ENCODE measurements at regions not wholly inside any gene's neighbourhood (a gene's known extent, or its start where the extent isn't known, plus 50 kb on each side); places are given as distances from the start of the nearest gene placed in this dataset.

DNA sequence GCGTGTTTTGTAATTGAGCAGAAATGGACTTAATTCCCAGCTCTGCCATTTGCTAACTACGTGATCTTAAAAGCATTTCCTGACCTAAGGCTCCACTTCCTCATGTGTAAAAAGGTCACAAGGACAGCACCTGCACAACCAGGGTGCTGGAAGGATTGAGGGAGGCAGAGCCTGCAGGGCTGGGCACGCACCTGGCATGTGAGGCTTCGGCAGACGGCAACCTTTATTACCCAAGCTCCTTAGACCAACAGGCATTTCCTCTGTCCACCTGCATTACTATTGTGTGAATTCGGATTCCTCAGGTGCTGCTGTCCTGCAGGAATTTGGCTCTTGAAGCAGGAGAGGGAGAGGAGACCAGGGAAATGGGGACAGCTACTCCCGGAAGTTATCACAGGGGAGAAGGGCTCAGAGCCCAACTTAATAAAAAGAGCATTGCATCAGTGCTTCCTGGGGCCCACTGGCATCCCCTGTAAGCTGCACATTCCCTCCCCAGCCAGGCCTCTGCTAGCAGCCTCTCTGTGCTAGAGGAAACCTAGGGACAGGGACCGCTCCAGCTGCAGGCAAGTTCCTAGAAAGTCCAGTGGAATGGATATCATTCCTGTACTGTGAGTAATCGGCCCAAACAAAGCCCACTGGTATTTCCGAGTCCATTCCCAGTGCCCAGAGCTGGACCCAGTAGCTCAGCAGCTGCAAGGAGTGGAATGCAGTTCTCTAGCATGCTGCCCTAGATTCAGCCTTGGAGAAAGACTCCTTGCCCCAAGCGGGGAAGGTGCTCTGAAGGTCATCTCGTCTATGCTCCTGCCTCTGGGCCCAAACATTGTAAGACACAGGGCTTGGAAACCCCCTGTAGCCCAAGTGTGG, 157.1 kb upstream of the CCND2 start:
- intact Hi-C loops (cut with micrococcal nuclease): no loop called here

More for the DNA sequence above, 157.1 kb upstream of the CCND2 start:
- no peak overlapping the region for H3K4me3 ChIP-seq (replicated peaks in 1 of 2; ENCODE audit: low read depth in 1 of 2, low read length in 2 of 2)
- H3K9me3 ChIP-seq (ENCODE audit: control insufficient read depth in 1 of 2, insufficient read depth in 1 of 2, low read depth in 1 of 2, low read length in 2 of 2): no peaks in the 10 kb centered on the region
- POLR2A ChIA-PET: no interaction called here
- H3K36me3 ChIP-seq (ENCODE audit: control insufficient read depth in 1 of 2, insufficient read depth in 2 of 2, low read length in 2 of 2): no peaks in the 10 kb centered on the region
- H3K9ac ChIP-seq (ENCODE audit: low read length): no peak overlapping the region
- DNase-seq (ENCODE audit: low read depth, low spot score) (no peak), ATAC-seq (no peak)
- TF ChIP-seq CBX3 (IDR thresholded peaks at IDR 0.05; ENCODE audit: low read depth) (no peak), SIN3A (IDR thresholded peaks at IDR 0.05; ENCODE audit: low read depth) (no peak), EZH2 (IDR thresholded peaks at IDR 0.05) (no peak), SRF (IDR thresholded peaks at IDR 0.05; ENCODE audit: low read depth) (no peak), ZNF274 (IDR thresholded peaks at IDR 0.05; ENCODE audit: low read depth, low read length) (no peak), TCF7L2 (IDR thresholded peaks at IDR 0.05; ENCODE audit: borderline replicate concordance, extremely low read depth, insufficient read depth, insufficient read length) (no peak)
- TF ChIP-seq, protein P1, sequence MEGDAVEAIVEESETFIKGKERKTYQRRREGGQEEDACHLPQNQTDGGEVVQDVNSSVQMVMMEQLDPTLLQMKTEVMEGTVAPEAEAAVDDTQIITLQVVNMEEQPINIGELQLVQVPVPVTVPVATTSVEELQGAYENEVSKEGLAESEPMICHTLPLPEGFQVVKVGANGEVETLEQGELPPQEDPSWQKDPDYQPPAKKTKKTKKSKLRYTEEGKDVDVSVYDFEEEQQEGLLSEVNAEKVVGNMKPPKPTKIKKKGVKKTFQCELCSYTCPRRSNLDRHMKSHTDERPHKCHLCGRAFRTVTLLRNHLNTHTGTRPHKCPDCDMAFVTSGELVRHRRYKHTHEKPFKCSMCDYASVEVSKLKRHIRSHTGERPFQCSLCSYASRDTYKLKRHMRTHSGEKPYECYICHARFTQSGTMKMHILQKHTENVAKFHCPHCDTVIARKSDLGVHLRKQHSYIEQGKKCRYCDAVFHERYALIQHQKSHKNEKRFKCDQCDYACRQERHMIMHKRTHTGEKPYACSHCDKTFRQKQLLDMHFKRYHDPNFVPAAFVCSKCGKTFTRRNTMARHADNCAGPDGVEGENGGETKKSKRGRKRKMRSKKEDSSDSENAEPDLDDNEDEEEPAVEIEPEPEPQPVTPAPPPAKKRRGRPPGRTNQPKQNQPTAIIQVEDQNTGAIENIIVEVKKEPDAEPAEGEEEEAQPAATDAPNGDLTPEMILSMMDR (IDR thresholded peaks at IDR 0.05 in 2 of 3, conservative IDR thresholded peaks at IDR 0.05 in 1 of 3; ENCODE audit: borderline replicate concordance in 1 of 3, insufficient read depth in 1 of 3, low read depth in 2 of 3, low read length in 2 of 3): no peak
- TF ChIP-seq, protein P2, sequence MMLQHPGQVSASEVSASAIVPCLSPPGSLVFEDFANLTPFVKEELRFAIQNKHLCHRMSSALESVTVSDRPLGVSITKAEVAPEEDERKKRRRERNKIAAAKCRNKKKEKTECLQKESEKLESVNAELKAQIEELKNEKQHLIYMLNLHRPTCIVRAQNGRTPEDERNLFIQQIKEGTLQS (IDR thresholded peaks at IDR 0.05): no peak
- TF ChIP-seq, protein P3, sequence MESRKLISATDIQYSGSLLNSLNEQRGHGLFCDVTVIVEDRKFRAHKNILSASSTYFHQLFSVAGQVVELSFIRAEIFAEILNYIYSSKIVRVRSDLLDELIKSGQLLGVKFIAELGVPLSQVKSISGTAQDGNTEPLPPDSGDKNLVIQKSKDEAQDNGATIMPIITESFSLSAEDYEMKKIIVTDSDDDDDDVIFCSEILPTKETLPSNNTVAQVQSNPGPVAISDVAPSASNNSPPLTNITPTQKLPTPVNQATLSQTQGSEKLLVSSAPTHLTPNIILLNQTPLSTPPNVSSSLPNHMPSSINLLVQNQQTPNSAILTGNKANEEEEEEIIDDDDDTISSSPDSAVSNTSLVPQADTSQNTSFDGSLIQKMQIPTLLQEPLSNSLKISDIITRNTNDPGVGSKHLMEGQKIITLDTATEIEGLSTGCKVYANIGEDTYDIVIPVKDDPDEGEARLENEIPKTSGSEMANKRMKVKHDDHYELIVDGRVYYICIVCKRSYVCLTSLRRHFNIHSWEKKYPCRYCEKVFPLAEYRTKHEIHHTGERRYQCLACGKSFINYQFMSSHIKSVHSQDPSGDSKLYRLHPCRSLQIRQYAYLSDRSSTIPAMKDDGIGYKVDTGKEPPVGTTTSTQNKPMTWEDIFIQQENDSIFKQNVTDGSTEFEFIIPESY (IDR thresholded peaks at IDR 0.05; ENCODE audit: extremely low read depth, insufficient replicate concordance, low read length): no peak
- BruUV-seq (replicated peaks): no TSS peak
- H3K79me2 ChIP-seq (ENCODE audit: insufficient read depth, low read length): no peaks in the 10 kb centered on the region
- no peak overlapping the region for H3K27ac ChIP-seq (ENCODE audit: low read depth, low read length)
- RAD21 ChIA-PET (ENCODE audit: low non-redundant PET in 1 of 2, low total read pairs in 2 of 2, uncharacterized antibody in 2 of 2, unreplicated experiment in 2 of 2): no interaction called here
- H2AFZ ChIP-seq (ENCODE audit: low read depth, low read length, poor library complexity, severe bottlenecking): no peak overlapping the region
- H3K9me2 ChIP-seq (ENCODE audit: insufficient read depth): no peaks in the 10 kb centered on the region
- H3K4me2 ChIP-seq (ENCODE audit: low read length): no peak overlapping the region
- H3K27me3 ChIP-seq (ENCODE audit: insufficient read depth, low read length): peaks cover 42% of the 10 kb centered on the region
- no peaks in the 10 kb centered on the region for H3K4me1 ChIP-seq (ENCODE audit: control insufficient read depth in 1 of 2, insufficient read depth in 2 of 2, low read length in 2 of 2)
- H4K20me1 ChIP-seq (ENCODE audit: insufficient read depth): no peaks in the 10 kb centered on the region
- CTCF ChIA-PET: interaction anchor here (1.1 to 1.2 kb wide), 2 partner anchors 9 kb away, joined by 4 to 6 read pairs; no protein-coding TSS in a partner anchor

Measured in HCT116 (cell line).